Glutamatergic neuron (in vitro differentiated cells): ENCODE measurements at regions not wholly inside any gene's neighbourhood (a gene's known extent, or its start where the extent isn't known, plus 50 kb on each side); places are given as distances from the start of the nearest gene placed in this dataset.

Experiments
- DNase-seq: peaks from one replicate; pipeline ENCODE4 v3.0.0; 2022
- H3K27ac Mint-ChIP-seq: one replicate; pipeline ENCODE4 v1.8.0; 2020; ENCODE audit warnings: mild to moderate bottlenecking, mixed read lengths, inconsistent platforms; ENCODE audit not compliant: unreplicated experiment
- H3K27me3 Mint-ChIP-seq: one replicate; pipeline ENCODE4 v1.8.0; 2020; ENCODE audit warnings: mild to moderate bottlenecking, moderate library complexity, mixed read lengths, inconsistent platforms; ENCODE audit not compliant: unreplicated experiment
- H3K36me3 Mint-ChIP-seq: one replicate; pipeline ENCODE4 v1.8.0; 2020; ENCODE audit warnings: mild to moderate bottlenecking, mixed read lengths, inconsistent platforms; ENCODE audit not compliant: unreplicated experiment
- H3K4me1 Mint-ChIP-seq: one replicate; pipeline ENCODE4 v1.8.0; 2020; ENCODE audit warnings: mild to moderate bottlenecking, low read depth, mixed read lengths, inconsistent platforms; ENCODE audit not compliant: unreplicated experiment
- H3K4me3 Mint-ChIP-seq: one replicate; pipeline ENCODE4 v1.8.0; 2020; ENCODE audit warnings: mild to moderate bottlenecking, mixed read lengths, inconsistent platforms; ENCODE audit not compliant: unreplicated experiment
- H3K9me3 Mint-ChIP-seq: one replicate; pipeline ENCODE4 v1.8.0; 2020; ENCODE audit warnings: mild to moderate bottlenecking, moderate library complexity, mixed read lengths, inconsistent platforms; ENCODE audit not compliant: unreplicated experiment
- TF ChIP-seq, protein P1 (sequence below): fragments of 200-600 bp; sonication (generic); IDR thresholded peaks from one replicate; pipeline ENCODE4 v1.5.0; 2021; ENCODE audit not compliant: partially characterized antibody, unreplicated experiment

DNA sequence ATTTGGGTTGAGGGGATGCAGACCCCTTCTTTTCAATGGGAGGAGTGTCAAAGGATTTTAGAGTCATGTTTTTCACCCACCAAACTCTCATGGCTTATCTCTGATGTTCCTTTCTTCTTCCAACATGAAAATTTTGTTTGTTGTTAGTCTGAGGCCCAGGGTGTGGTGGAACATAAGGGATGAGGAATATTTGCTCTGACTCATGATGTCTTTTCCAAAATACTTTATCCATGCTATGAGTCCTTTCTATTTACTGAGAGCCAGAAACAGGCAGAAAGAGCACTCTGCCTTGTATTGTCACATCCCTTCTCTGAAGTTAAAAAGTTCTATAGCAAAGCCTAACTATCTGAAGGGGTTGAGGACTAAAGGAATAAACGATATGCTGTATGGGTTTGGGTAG is 61.6 kb upstream of the GYPA start:
- TF ChIP-seq, protein P1, sequence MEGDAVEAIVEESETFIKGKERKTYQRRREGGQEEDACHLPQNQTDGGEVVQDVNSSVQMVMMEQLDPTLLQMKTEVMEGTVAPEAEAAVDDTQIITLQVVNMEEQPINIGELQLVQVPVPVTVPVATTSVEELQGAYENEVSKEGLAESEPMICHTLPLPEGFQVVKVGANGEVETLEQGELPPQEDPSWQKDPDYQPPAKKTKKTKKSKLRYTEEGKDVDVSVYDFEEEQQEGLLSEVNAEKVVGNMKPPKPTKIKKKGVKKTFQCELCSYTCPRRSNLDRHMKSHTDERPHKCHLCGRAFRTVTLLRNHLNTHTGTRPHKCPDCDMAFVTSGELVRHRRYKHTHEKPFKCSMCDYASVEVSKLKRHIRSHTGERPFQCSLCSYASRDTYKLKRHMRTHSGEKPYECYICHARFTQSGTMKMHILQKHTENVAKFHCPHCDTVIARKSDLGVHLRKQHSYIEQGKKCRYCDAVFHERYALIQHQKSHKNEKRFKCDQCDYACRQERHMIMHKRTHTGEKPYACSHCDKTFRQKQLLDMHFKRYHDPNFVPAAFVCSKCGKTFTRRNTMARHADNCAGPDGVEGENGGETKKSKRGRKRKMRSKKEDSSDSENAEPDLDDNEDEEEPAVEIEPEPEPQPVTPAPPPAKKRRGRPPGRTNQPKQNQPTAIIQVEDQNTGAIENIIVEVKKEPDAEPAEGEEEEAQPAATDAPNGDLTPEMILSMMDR: no peak
- DNase-seq: no peak
- Mint-ChIP-seq H3K4me1 (no peaks in the 10 kb centered on the region), H3K36me3 (peaks cover 5% of the 10 kb centered on the region), H3K4me3 (no peak overlapping the region), H3K27me3 (no peaks in the 10 kb centered on the region), H3K9me3 (peaks cover 4% of the 10 kb centered on the region), H3K27ac (no peak overlapping the region)

DNA sequence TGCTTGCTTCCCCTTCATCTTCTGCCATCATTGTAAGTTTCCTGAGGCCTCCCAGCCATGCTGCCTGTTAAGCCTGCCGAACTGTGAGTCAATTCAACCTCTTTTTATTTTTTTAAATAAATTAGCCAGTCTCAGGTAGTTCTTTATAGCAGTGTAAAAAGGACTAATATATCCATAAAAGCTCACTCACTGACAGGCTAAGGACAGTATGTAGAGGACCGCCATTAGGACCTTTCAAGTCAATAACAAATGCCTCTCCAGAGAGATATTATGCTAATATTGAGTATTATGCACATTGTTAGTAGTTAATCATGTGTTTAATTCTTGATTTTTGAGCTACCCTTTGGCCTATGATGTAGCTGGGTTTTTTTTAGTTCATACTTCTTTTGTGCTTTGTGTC is 62.6 kb upstream of the GYPA start:
- Mint-ChIP-seq H3K27me3 (no peaks in the 10 kb centered on the region), H3K9me3 (peaks cover 2% of the 10 kb centered on the region), H3K4me1 (no peaks in the 10 kb centered on the region), H3K36me3 (no peaks in the 10 kb centered on the region), H3K4me3 (no peak overlapping the region), H3K27ac (no peak overlapping the region)
- DNase-seq: no peak
- TF ChIP-seq, protein P1: no peak

DNA sequence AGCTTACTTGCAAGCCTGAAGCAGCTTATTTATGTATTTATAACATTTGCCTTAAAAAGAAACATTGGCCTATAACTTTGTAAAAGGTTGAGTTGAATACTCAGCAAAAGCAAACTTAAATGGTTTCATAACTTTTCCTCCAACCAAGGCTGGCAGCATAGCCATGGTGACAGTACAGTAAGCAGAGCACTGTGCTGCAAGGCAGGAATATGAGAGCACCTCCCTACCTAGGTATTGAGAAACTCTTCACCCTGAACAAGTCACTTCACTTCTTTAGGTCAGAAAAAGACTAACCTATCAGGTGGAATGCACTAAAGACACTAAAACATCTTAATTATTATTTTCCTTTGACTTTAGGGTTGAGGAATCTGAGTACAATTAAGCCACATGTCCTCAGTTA is 63.9 kb upstream of the GYPA start:
- Mint-ChIP-seq H3K4me3 (no peak overlapping the region), H3K36me3 (no peaks in the 10 kb centered on the region), H3K27ac (no peak overlapping the region), H3K4me1 (no peaks in the 10 kb centered on the region), H3K9me3 (no peaks in the 10 kb centered on the region), H3K27me3 (no peaks in the 10 kb centered on the region)
- TF ChIP-seq, protein P1: no peak
- DNase-seq: no peak

DNA sequence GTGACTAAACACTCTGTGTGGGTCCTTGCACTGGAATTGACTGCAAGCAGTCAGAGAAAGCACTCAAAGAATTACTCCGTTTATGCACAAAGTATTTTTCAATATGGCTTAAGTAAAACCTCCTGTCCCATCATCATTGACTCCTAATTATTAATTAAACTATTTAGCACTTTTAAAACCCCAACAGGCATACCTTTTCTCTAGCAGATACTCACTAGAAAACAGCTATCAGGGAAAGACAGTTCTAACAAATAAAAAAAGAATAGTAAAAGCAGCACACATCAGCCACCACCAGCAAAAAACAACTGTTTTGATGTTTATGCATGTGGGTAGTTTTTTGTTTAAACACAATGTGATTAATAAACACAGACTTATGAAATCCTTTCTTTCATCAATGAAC is 66.2 kb upstream of the GYPA start:
- no peaks in the 10 kb centered on the region for H3K36me3 Mint-ChIP-seq
- no peak overlapping the region for H3K27ac Mint-ChIP-seq
- H3K27me3 Mint-ChIP-seq: no peaks in the 10 kb centered on the region
- TF ChIP-seq, protein P1: no peak
- no peaks in the 10 kb centered on the region for H3K9me3 Mint-ChIP-seq
- no peaks in the 10 kb centered on the region for H3K4me1 Mint-ChIP-seq
- H3K4me3 Mint-ChIP-seq: no peak overlapping the region
- no peak for DNase-seq

DNA sequence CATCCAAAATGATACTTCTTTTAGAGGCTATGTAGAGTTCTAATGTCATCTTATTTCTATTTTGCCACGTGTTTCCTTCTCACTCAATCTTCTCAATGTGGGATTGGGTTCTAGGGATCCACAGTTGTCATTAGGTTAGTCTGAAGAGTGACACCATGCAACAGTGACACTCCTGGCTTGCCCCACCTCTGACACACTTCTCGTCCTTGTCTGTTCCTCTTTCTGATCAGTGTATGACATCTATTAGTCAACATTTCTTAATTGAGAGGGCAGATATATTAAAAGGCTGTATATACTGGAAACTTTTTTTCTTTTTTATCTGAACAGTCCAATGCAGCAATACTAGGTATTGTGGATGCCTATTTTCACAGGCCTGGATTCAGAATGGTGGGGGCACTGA is 67.6 kb upstream of the GYPA start:
- H3K4me3 Mint-ChIP-seq: no peak overlapping the region
- H3K4me1 Mint-ChIP-seq: no peaks in the 10 kb centered on the region
- H3K9me3 Mint-ChIP-seq: no peaks in the 10 kb centered on the region
- H3K36me3 Mint-ChIP-seq: no peaks in the 10 kb centered on the region
- DNase-seq: no peak
- H3K27me3 Mint-ChIP-seq: no peaks in the 10 kb centered on the region
- TF ChIP-seq, protein P1: no peak
- H3K27ac Mint-ChIP-seq: no peak overlapping the region
